ENCODE measurements at regions not wholly inside any gene's neighbourhood (a gene's known extent, or its start where the extent isn't known, plus 50 kb on each side); places are given as distances from the start of the nearest gene placed in this dataset.

GRCh38 chr7:18200266-18200665 lies 172.6 kb upstream of the PRPS1L1 start:
- 69 to 74% (median 71%) methylated on average over 4 of the region's 4 CpGs for WGBS, 3 donors
- Histone ChIP-seq H3K27ac (no peak overlapping the region), H3K4me1 (ENCODE audit: insufficient read depth) (no peaks in the 10 kb centered on the region), H3K9me3 (no peaks in the 10 kb centered on the region), H3K36me3 (no peaks in the 10 kb centered on the region), H3K27me3 (no peaks in the 10 kb centered on the region), H3K4me3 (no peak overlapping the region)
- intact Hi-C loops (cut with DNase I), result no loop called here
- DNase-seq, result no peak
- TF ChIP-seq EP300 (IDR thresholded peaks at IDR 0.05) (no peak), POLR2A (IDR thresholded peaks at IDR 0.05) (no peak), CTCF (IDR thresholded peaks at IDR 0.05) (no peak)

GRCh38 chr7:18200855-18201254 lies 173.2 kb upstream of the PRPS1L1 start:
- no peak overlapping the region for H3K27ac ChIP-seq

DNA sequence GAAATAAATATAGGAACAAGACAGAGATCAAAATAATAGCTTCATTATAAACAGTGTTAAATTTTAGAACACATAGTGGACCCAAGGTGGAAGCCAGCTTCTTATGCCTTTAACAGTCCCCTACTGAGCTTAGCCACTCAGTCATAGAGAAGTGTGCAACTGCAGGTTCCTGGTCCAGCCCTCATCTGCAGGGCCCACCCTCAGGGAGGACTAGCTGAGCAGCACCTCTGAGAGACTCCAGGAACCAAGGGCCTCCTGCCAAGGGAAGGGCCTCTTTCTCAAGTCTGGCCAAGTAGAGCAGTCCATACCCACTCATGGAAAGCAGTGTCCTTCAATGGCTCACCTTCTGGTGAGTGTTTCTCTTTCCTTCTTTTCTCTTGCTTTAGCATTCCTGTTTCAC lies 173.7 kb upstream of the PRPS1L1 start:
- H3K36me3 ChIP-seq, result no peaks in the 10 kb centered on the region
- H3K27me3 ChIP-seq, result no peaks in the 10 kb centered on the region
- TF ChIP-seq CTCF (IDR thresholded peaks at IDR 0.05) (no peak), POLR2A (IDR thresholded peaks at IDR 0.05) (no peak), EP300 (IDR thresholded peaks at IDR 0.05) (no peak)
- H3K9me3 ChIP-seq, result no peaks in the 10 kb centered on the region
- no peak for DNase-seq
- H3K4me1 ChIP-seq (ENCODE audit: insufficient read depth), result no peaks in the 10 kb centered on the region
- no peak overlapping the region for H3K4me3 ChIP-seq
- intact Hi-C loops (cut with DNase I), result no loop called here
- no peak overlapping the region for H3K27ac ChIP-seq

More at GRCh38 chr7:18200855-18201254, 173.2 kb upstream of the PRPS1L1 start:
- WGBS, 3 donors, result 81 to 86% (median 82%) methylated on average over 8 of the region's 8 CpGs
- no peaks in the 10 kb centered on the region for H3K4me1 ChIP-seq (ENCODE audit: insufficient read depth)
- no peak for TF ChIP-seq CTCF (IDR thresholded peaks at IDR 0.05)
- TF ChIP-seq POLR2A (IDR thresholded peaks at IDR 0.05), result no peak
- no peak for TF ChIP-seq EP300 (IDR thresholded peaks at IDR 0.05)
- no peak overlapping the region for H3K4me3 ChIP-seq
- no peaks in the 10 kb centered on the region for H3K36me3 ChIP-seq
- intact Hi-C loops (cut with DNase I), result no loop called here
- no peaks in the 10 kb centered on the region for H3K9me3 ChIP-seq
- no peaks in the 10 kb centered on the region for H3K27me3 ChIP-seq
- no peak for DNase-seq

DNA sequence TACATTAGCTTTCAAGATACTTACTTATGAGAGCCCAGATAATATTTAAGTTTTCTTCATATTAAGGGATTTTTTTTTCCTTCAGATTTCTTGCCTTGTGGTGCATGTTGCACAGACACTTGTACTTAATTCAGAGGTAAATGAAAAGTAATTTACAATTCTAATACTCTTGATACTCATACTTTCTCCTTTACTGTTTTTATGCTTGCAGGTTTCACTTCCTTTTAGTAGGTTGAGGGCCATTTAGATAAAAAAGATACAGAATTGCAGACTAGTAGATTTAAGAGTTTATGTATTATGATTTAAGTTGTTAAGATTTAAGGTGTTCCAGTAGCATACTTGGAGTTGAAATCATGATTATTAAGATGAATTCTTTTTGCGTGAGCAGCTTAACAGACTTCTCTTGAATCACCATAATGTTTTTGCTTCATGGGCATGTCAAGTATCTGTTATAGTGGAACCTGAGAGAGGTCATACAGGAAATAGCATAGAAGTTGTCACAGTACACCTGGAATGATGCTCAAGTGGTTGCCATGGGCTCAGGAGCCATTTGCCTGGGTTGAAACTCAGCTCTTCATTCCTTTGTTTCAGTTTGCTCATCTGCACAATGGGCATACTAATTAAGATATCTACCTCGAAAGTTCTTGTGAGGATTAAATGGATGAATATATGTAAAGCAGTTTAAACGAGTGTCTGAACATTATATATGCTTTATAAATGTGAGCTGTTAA lies 174.8 kb upstream of the PRPS1L1 start:
- Histone ChIP-seq H3K27me3 (no peaks in the 10 kb centered on the region), H3K36me3 (no peaks in the 10 kb centered on the region), H3K4me1 (ENCODE audit: insufficient read depth) (no peaks in the 10 kb centered on the region), H3K4me3 (no peak overlapping the region), H3K27ac (no peak overlapping the region), H3K9me3 (no peaks in the 10 kb centered on the region)
- intact Hi-C loops (cut with DNase I), result no loop called here
- TF ChIP-seq POLR2A (IDR thresholded peaks at IDR 0.05), result no peak
- TF ChIP-seq EP300 (IDR thresholded peaks at IDR 0.05), result no peak
- TF ChIP-seq CTCF (IDR thresholded peaks at IDR 0.05), result no peak
- WGBS, 3 donors, result 89 to 91% (median 90%) methylated on average over 3 of the region's 3 CpGs
- DNase-seq, result no peak
